WTC11 (cell line): ENCODE measurements at regions not wholly inside any gene's neighbourhood (a gene's known extent, or its start where the extent isn't known, plus 50 kb on each side); places are given as distances from the start of the nearest gene placed in this dataset.

ENCODE experiments used
- ATAC-seq: fragments of 200-7000 bp; cut with Tn5 transposase; 2 replicates; pipeline ENCODE4 v1.10.0; 2021; ENCODE audit warnings: mild to moderate bottlenecking, moderate library complexity
- CTCF ChIA-PET: fragments of 300-600 bp; sonication (Branson Sonifier 250); formaldehyde crosslinking; loops from one replicate; lab custom pipeline; 2021; ENCODE audit warnings: antibody characterized with exemption; lab: Charles Lee
- POLR2A ChIA-PET: fragments of 350-600 bp; sonication (Branson Sonifier 250); formaldehyde crosslinking; loops from one replicate; lab custom pipeline; 2021; ENCODE audit warnings: antibody characterized with exemption; lab: Charles Lee
- DNase-seq: peaks from one replicate; pipeline ENCODE4 v3.0.0; 2021; ENCODE audit warnings: low spot score
- H3K27ac Mint-ChIP-seq: 2 replicates; pipeline ENCODE4 v1.8.0; 2021; ENCODE audit warnings: mixed read lengths
- H3K27me3 Mint-ChIP-seq: 2 replicates; pipeline ENCODE4 v1.8.0; 2021; ENCODE audit warnings: low read depth, mild to moderate bottlenecking, moderate library complexity, mixed read lengths
- H3K36me3 Mint-ChIP-seq: 2 replicates; pipeline ENCODE4 v1.8.0; 2021; ENCODE audit warnings: mixed read lengths
- H3K4me1 Mint-ChIP-seq: 2 replicates; pipeline ENCODE4 v1.8.0; 2022; ENCODE audit warnings: mixed read lengths
- H3K4me3 Mint-ChIP-seq: 2 replicates; pipeline ENCODE4 v1.8.0; 2021; ENCODE audit warnings: mild to moderate bottlenecking, moderate library complexity, mixed read lengths
- H3K9me3 Mint-ChIP-seq: 2 replicates; pipeline ENCODE4 v1.8.0; 2021; ENCODE audit warnings: mixed read lengths
- ESRRA ChIP-seq: sonication (generic); formaldehyde crosslinking; IDR thresholded peaks from 2 replicates; pipeline ENCODE4 v1.8.1; 2022; ENCODE audit warnings: mild to moderate bottlenecking, missing genetic modification reagents, borderline replicate concordance
- ETV6 ChIP-seq: sonication (generic); formaldehyde crosslinking; IDR thresholded peaks from 2 replicates; pipeline ENCODE4 v1.8.1; 2022; ENCODE audit warnings: mild to moderate bottlenecking, missing genetic modification reagents
- FOXK1 ChIP-seq: sonication (generic); formaldehyde crosslinking; IDR thresholded peaks from 2 replicates; pipeline ENCODE4 v1.8.0; 2022; ENCODE audit warnings: mild to moderate bottlenecking, moderate library complexity, missing genetic modification reagents
- GABPB1 ChIP-seq: sonication (generic); formaldehyde crosslinking; IDR thresholded peaks from 2 replicates; pipeline ENCODE4 v1.8.1; 2023; ENCODE audit warnings: mild to moderate bottlenecking, missing genetic modification reagents
- GTF2I ChIP-seq: fragments of 250-450 bp; sonication (Bioruptor Pico); conservative IDR thresholded peaks from 2 replicates; pipeline ENCODE4 v1.4.0; 2021; ENCODE audit warnings: mild to moderate bottlenecking
- IRF2 ChIP-seq: sonication (generic); formaldehyde crosslinking; IDR thresholded peaks from 2 replicates; pipeline ENCODE4 v1.8.0; 2022; ENCODE audit warnings: low read depth, missing genetic modification reagents, borderline replicate concordance
- JAZF1 ChIP-seq: fragments of 250-450 bp; sonication (Bioruptor Pico); IDR thresholded peaks from 2 replicates; pipeline ENCODE4 v1.9.0; 2021; ENCODE audit warnings: moderate library complexity, mild to moderate bottlenecking, inconsistent platforms
- MAX ChIP-seq: sonication (generic); formaldehyde crosslinking; IDR thresholded peaks from 2 replicates; pipeline ENCODE4 v1.8.0; 2022; ENCODE audit warnings: mild to moderate bottlenecking, missing genetic modification reagents
- NFATC4 ChIP-seq: fragments of 250-450 bp; sonication (Bioruptor Pico); IDR thresholded peaks from 2 replicates; pipeline ENCODE4 v1.9.0; 2021; ENCODE audit warnings: mild to moderate bottlenecking
- NR2C2 ChIP-seq: sonication (generic); formaldehyde crosslinking; IDR thresholded peaks from 2 replicates; pipeline ENCODE4 v1.8.0; 2022; ENCODE audit warnings: mild to moderate bottlenecking, missing genetic modification reagents
- OVOL2 ChIP-seq: fragments of 250-450 bp; sonication (Bioruptor Pico); IDR thresholded peaks from 2 replicates; pipeline ENCODE4 v1.9.0; 2021; ENCODE audit warnings: mild to moderate bottlenecking, borderline replicate concordance
- RELA ChIP-seq: sonication (generic); formaldehyde crosslinking; IDR thresholded peaks from 2 replicates; pipeline ENCODE4 v1.8.1; 2022; ENCODE audit warnings: missing genetic modification reagents, mild to moderate bottlenecking, borderline replicate concordance
- SMAD3 ChIP-seq: sonication (generic); formaldehyde crosslinking; IDR thresholded peaks from 2 replicates; pipeline ENCODE4 v1.8.0; 2022; ENCODE audit warnings: missing genetic modification reagents, mild to moderate bottlenecking, borderline replicate concordance
- SMAD4 ChIP-seq: sonication (generic); formaldehyde crosslinking; IDR thresholded peaks from 2 replicates; pipeline ENCODE4 v1.8.0; 2022; ENCODE audit warnings: mild to moderate bottlenecking, missing genetic modification reagents
- ZNF121 ChIP-seq: sonication (generic); formaldehyde crosslinking; IDR thresholded peaks from 2 replicates; pipeline ENCODE4 v1.8.0; 2023; ENCODE audit warnings: missing genetic modification reagents
- ZNF138 ChIP-seq: sonication (generic); formaldehyde crosslinking; conservative IDR thresholded peaks from 2 replicates; pipeline ENCODE4 v1.8.1; 2022; ENCODE audit warnings: mild to moderate bottlenecking, moderate library complexity, missing genetic modification reagents
- ZNF232 ChIP-seq: sonication (generic); formaldehyde crosslinking; IDR thresholded peaks from 2 replicates; pipeline ENCODE4 v1.8.0; 2022; ENCODE audit warnings: mild to moderate bottlenecking, missing genetic modification reagents
- TF ChIP-seq, protein P1 (sequence below): sonication (generic); formaldehyde crosslinking; IDR thresholded peaks from 2 replicates; pipeline ENCODE4 v1.8.1; 2022; ENCODE audit warnings: missing genetic modification reagents, borderline replicate concordance
- TF ChIP-seq, protein P2 (sequence below): sonication (generic); formaldehyde crosslinking; IDR thresholded peaks from 2 replicates; pipeline ENCODE4 v1.8.1; 2023; ENCODE audit warnings: mild to moderate bottlenecking, missing genetic modification reagents, borderline replicate concordance
- TF ChIP-seq, protein P3 (sequence below): sonication (generic); formaldehyde crosslinking; conservative IDR thresholded peaks from 2 replicates; pipeline ENCODE4 v1.8.1; 2023; ENCODE audit warnings: mild to moderate bottlenecking, low read depth, missing genetic modification reagents, moderate library complexity
- TF ChIP-seq, protein P4 (sequence below): fragments of 250-450 bp; sonication (Bioruptor Pico); IDR thresholded peaks from 2 replicates; pipeline ENCODE4 v1.9.0; 2021; ENCODE audit warnings: mild to moderate bottlenecking

- TF ChIP-seq, protein P1, sequence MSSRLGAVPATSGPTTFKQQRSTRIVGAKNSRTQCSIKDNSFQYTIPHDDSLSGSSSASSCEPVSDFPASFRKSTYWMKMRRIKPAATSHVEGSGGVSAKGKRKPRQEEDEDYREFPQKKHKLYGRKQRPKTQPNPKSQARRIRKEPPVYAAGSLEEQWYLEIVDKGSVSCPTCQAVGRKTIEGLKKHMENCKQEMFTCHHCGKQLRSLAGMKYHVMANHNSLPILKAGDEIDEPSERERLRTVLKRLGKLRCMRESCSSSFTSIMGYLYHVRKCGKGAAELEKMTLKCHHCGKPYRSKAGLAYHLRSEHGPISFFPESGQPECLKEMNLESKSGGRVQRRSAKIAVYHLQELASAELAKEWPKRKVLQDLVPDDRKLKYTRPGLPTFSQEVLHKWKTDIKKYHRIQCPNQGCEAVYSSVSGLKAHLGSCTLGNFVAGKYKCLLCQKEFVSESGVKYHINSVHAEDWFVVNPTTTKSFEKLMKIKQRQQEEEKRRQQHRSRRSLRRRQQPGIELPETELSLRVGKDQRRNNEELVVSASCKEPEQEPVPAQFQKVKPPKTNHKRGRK (CRISPR knock-in tag): no peak
Observed at GRCh38 chr12:89217472-89217871, 134.8 kb downstream of the DUSP6 start (continued).

DNA sequence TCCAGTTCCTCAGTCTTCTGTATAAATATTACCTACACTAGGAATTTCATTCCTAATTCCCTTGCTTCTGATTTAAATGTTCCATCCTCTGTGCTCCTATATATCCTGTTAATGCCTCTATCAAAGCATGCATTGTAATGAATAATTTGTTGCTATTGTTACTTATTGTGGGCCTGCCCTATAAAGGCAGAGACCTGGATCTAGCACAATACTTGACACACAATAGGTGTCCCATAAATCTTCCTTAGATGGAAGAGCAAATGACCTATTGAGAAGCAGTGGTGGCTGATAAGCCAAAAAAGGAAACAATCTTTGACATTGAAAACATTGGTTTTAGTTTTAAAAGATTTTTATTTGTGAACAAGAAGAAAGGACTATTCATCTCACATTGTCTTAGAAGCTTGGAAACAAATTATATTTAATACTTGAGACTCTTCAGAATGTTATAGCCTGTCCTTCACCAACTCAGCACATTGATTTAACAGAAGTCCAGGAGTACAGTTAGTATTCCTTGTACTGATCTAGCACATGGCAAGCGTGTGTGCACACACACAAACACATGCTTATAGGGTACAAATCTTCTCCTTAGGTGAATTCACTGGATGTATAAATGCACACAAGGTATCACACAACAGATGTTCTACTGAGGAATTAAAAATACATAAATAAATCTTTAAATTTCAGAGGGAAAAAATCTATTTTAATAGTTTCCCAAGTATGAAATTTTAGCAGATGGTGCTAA is 135.9 kb downstream of the DUSP6 start:
- H3K27me3 Mint-ChIP-seq: no peaks in the 10 kb centered on the region
- H3K36me3 Mint-ChIP-seq: peaks cover 3% of the 10 kb centered on the region; the same call in 1 of the 2 replicates
- DNase-seq: no peak
- no peak overlapping the region for H3K4me3 Mint-ChIP-seq
- no peak for ATAC-seq
- no peak overlapping the region for H3K27ac Mint-ChIP-seq
- peaks cover 20% of the 10 kb centered on the region for H3K9me3 Mint-ChIP-seq
- POLR2A ChIA-PET: no interaction called here
- peaks cover 21% of the 10 kb centered on the region for H3K4me1 Mint-ChIP-seq
- TF ChIP-seq ZNF138 (CRISPR knock-in tag) (no peak), ESRRA (no peak), IRF2 (CRISPR knock-in tag) (no peak), FOXK1 (CRISPR knock-in tag) (no peak), OVOL2 (CRISPR knock-in tag) (no peak), GTF2I (CRISPR knock-in tag) (no peak), MAX (CRISPR knock-in tag) (no peak), JAZF1 (no peak), SMAD3 (no peak), SMAD4 (no peak), GABPB1 (CRISPR knock-in tag) (no peak), ZNF232 (CRISPR knock-in tag) (no peak), NR2C2 (CRISPR knock-in tag) (no peak), ETV6 (CRISPR knock-in tag) (no peak), RELA (CRISPR knock-in tag) (no peak), ZNF121 (CRISPR knock-in tag) (no peak), NFATC4 (no peak)
- TF ChIP-seq, protein P2, sequence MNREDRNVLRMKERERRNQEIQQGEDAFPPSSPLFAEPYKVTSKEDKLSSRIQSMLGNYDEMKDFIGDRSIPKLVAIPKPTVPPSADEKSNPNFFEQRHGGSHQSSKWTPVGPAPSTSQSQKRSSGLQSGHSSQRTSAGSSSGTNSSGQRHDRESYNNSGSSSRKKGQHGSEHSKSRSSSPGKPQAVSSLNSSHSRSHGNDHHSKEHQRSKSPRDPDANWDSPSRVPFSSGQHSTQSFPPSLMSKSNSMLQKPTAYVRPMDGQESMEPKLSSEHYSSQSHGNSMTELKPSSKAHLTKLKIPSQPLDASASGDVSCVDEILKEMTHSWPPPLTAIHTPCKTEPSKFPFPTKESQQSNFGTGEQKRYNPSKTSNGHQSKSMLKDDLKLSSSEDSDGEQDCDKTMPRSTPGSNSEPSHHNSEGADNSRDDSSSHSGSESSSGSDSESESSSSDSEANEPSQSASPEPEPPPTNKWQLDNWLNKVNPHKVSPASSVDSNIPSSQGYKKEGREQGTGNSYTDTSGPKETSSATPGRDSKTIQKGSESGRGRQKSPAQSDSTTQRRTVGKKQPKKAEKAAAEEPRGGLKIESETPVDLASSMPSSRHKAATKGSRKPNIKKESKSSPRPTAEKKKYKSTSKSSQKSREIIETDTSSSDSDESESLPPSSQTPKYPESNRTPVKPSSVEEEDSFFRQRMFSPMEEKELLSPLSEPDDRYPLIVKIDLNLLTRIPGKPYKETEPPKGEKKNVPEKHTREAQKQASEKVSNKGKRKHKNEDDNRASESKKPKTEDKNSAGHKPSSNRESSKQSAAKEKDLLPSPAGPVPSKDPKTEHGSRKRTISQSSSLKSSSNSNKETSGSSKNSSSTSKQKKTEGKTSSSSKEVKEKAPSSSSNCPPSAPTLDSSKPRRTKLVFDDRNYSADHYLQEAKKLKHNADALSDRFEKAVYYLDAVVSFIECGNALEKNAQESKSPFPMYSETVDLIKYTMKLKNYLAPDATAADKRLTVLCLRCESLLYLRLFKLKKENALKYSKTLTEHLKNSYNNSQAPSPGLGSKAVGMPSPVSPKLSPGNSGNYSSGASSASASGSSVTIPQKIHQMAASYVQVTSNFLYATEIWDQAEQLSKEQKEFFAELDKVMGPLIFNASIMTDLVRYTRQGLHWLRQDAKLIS: no peak
- TF ChIP-seq, protein P3, sequence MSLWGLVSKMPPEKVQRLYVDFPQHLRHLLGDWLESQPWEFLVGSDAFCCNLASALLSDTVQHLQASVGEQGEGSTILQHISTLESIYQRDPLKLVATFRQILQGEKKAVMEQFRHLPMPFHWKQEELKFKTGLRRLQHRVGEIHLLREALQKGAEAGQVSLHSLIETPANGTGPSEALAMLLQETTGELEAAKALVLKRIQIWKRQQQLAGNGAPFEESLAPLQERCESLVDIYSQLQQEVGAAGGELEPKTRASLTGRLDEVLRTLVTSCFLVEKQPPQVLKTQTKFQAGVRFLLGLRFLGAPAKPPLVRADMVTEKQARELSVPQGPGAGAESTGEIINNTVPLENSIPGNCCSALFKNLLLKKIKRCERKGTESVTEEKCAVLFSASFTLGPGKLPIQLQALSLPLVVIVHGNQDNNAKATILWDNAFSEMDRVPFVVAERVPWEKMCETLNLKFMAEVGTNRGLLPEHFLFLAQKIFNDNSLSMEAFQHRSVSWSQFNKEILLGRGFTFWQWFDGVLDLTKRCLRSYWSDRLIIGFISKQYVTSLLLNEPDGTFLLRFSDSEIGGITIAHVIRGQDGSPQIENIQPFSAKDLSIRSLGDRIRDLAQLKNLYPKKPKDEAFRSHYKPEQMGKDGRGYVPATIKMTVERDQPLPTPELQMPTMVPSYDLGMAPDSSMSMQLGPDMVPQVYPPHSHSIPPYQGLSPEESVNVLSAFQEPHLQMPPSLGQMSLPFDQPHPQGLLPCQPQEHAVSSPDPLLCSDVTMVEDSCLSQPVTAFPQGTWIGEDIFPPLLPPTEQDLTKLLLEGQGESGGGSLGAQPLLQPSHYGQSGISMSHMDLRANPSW: no peak
- TF ChIP-seq, protein P4, sequence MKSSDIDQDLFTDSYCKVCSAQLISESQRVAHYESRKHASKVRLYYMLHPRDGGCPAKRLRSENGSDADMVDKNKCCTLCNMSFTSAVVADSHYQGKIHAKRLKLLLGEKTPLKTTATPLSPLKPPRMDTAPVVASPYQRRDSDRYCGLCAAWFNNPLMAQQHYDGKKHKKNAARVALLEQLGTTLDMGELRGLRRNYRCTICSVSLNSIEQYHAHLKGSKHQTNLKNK (CRISPR knock-in tag): no peak
- CTCF ChIA-PET: no interaction called here
